GM18909 (cell line): ENCODE measurements at regions not wholly inside any gene's neighbourhood (a gene's known extent, or its start where the extent isn't known, plus 50 kb on each side); places are given as distances from the start of the nearest gene placed in this dataset.

Experiments
- ATAC-seq: cut with Tn5 transposase; IDR thresholded peaks from one replicate; pipeline ENCODE4 v1.9.1; 2021; ENCODE audit warnings: mild to moderate bottlenecking; ENCODE audit not compliant: unreplicated experiment, poor library complexity

- ATAC-seq: no peak
These were observed 391.4 kb upstream of the SYT1 start for GRCh38 chr12:78473136-78473535.

DNA sequence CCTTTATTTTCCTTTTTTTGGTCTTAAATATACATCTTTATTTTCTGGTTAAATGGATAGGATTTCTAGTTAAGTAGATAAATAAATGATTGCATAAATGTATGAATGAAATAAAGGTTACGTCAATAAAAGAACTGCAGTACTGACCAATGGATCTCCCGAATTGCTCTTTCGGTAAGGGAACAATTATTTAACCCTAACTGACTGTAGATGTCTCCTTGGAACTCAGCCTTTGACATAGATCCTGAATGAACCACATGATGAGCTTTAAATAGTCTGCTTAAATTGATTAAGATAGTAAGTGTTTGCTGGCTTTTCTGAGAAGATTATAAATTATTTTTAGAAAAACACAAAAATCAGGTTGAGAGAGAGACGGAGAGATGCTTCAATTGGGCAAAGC, 391.0 kb upstream of the SYT1 start:
- ATAC-seq: no peak

- no peak for ATAC-seq
These were observed 380.7 kb upstream of the SYT1 start for GRCh38 chr12:78483767-78484315.

GRCh38 chr12:78489990-78490389, 374.6 kb upstream of the SYT1 start:
- no peak for ATAC-seq

DNA sequence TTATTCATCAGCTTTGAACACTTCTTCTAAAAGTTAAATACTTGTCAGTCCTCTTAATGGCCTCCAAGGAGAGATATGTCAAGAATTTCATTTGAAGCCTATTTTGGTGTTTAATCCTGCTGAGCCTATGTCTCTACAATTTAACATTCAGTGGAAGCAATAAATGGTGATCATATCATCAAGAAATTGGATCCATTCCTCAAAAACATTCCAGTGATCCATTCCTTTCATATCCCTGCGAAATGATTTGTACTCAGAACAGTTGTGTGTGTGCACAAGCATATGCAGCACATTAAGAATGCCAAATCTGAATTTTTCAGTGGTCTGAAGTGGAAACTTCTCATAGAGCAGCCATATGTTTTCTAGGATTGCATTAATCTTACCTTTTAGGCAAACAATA, 373.7 kb upstream of the SYT1 start:
- ATAC-seq: no peak

GRCh38 chr12:78494911-78495310, 369.7 kb upstream of the SYT1 start:
- no peak for ATAC-seq

DNA sequence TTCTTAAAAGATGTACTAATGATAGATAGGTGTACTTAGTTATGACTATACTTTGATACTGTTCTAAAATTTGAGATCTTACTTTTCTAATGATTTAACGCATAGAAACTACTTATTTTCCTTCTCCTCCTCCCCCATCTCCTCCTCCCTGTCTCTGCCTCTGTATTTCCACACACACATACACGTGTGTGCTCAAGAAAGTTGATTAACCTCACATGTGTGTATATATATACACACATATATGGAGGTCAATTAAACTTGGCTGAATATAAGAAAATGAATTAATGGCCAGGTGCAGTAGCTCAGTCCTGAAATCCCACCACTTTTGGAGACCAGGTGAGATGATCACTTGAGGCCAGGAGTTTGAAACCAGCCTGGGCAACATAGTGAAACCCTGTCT, 362.7 kb upstream of the SYT1 start:
- ATAC-seq: no peak

DNA sequence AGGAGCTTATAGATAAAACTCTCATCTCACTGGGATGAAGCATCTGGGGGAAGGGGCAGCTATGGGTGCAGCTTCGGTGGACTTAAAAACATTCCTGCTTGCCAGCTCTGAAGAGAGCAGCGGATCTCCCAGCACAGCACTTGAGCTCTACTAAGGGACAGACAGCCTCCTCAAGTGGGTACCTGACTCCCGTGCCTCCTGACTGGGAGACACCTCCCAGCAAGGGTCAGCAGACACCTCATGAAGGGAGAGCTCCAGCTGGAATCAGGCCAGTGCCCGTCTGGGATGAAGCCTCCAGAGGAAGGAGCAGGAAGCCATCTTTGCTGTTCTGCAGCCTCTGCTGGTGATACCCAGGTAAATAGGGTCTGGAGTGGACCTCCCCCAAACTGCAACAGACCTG, 345.2 kb upstream of the SYT1 start:
- ATAC-seq: no peak

- ATAC-seq: no peak
These were observed 334.3 kb upstream of the SYT1 start for GRCh38 chr12:78530100-78530765.

GRCh38 chr12:78531831-78532458, 332.6 kb upstream of the SYT1 start:
- no peak for ATAC-seq

GRCh38 chr12:78534311-78534710, 330.3 kb upstream of the SYT1 start:
- no peak for ATAC-seq

DNA sequence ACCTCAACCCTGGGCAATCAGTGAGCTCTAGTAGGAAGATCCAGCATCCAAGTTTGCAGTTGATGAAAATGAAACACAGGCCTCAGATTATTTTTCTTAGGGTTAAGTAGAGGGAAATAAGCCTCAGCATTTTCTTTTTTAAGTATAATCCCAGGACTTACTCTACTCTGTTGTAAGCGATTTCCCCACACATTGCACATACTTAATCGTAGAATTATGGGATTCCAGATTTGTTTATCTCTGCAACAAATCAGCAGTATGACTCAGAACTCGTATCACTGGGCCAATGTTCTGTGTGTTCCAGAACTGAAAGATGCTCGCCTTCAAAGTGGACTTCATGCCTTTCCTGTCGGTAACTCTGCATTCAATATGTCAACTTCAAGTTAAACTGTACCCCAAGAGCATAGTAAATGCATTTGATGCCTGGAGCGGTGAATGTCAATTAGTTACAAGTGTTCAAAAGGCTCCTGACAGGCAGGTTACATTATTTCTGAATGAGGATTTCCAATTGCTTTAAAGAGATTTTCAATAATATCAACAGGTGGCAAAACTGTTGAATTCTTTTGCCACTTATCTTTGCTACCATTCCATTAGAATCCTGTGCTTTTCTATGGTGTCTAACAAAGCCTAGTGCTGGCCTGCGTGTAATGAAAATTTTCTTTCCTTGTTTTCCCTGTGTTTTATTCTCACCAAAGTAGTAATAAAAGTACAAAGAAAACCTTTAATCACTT, 323.8 kb upstream of the SYT1 start:
- no peak for ATAC-seq

GRCh38 chr12:78550831-78551230, 313.7 kb upstream of the SYT1 start:
- ATAC-seq: no peak

GRCh38 chr12:78555802-78556201, 308.8 kb upstream of the SYT1 start:
- no peak for ATAC-seq

DNA sequence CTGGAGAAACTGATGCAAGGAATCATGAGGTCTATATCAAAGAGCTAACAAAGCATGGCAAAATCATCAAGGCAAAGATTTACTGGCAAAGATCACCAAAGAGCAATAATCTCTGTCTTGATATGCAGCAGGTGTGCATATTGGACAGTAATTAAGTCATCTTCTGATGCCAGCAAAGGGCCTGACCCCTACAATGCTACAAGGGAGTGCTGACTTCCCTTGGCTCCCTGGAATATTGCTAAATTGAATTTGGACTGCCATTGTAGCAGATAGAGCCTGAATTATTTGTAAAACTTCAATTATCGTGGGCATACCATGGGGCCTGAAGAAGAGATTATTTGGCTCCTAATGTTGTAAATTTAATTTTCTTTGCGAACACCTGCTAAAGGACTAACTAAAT, 307.9 kb upstream of the SYT1 start:
- no peak for ATAC-seq

DNA sequence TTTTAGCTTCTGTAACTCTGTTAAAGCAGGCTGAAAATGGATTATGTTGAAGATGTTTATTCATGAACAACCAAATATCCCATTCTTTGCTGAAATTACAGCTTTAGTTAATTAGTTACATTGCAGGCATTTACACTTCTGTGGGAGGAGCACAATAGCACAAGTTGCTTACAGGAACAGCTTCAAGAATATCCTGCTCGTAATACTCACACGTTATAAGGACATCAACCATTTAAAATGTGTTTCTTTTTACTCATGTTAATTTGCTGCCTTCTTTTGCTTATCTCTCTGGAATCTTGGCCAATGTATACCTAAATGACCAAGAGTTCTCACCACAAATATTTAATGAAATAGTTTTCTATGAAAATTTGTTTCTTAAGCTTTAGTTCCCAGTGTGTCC, 305.2 kb upstream of the SYT1 start:
- ATAC-seq: no peak

DNA sequence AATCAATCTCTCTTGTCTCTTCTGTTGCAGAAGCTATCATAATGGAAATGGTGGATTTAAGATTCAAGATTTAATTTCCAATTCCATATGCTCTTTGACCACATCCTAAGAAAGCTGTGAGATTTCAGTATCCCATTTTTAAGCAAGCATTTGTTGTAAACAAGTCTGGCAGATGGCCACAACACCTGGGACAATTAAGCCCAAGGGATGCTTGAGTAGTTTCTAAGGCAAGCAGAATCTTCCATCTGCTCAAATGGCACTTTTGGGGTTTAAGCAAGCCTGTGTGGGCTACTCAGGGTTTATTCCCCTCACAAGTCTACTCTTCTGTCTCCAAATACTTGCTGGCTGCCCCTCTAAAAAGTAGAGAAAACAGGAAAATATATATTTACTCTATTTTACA, 304.7 kb upstream of the SYT1 start:
- no peak for ATAC-seq

- ATAC-seq: no peak
These were observed 303.9 kb upstream of the SYT1 start for GRCh38 chr12:78560633-78561032.

- ATAC-seq: peak; percentile 55
These were observed 302.0 kb upstream of the SYT1 start for GRCh38 chr12:78562368-78563205.

- no peak for ATAC-seq
These were observed 300.7 kb upstream of the SYT1 start for GRCh38 chr12:78563826-78564225.

DNA sequence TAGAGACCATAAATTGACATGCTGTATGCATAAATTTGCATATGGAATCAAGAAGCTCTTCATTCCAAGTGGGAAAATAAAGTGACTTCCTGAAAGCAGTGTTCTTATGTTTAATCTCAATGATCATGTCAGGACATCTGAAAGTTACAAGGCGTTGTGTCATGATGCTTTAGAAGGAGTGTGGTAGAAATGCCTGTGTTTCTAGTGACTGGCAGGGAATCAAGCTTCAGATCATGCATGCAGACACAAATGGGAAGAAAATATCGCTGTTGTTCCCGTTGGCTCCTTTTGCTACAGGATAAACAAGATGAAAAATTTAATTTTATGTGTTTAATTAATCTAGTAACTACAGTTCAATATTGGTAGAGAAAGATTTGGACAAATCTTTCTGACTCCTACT, 298.1 kb upstream of the SYT1 start:
- no peak for ATAC-seq
